GM12873 (cell line): ENCODE measurements at regions not wholly inside any gene's neighbourhood (a gene's known extent, or its start where the extent isn't known, plus 50 kb on each side); places are given as distances from the start of the nearest gene placed in this dataset.

Experiments used
- CTCF ChIP-seq: IDR thresholded peaks from 2 replicates; pipeline ENCODE4 v1.5.1; 2012; ENCODE audit warnings: low read depth, mild to moderate bottlenecking, moderate library complexity, low read length, control low read depth; ENCODE audit not compliant: insufficient read depth; ENCODE audit errors: missing control alignments

GRCh38 chr12:115672086-115672485 is 605.4 kb downstream of the MED13L start:
- TF ChIP-seq CTCF: no peak

GRCh38 chr12:115670869-115671268 is 606.6 kb downstream of the MED13L start:
- no peak for TF ChIP-seq CTCF

- TF ChIP-seq CTCF: no peak
Measured at GRCh38 chr12:115667116-115667515, 610.4 kb downstream of the MED13L start.

- no peak for TF ChIP-seq CTCF
Measured at GRCh38 chr12:115666168-115666567, 611.3 kb downstream of the MED13L start.

- no peak for TF ChIP-seq CTCF
Measured at GRCh38 chr12:115661112-115661511, 616.4 kb downstream of the MED13L start.

- no peak for TF ChIP-seq CTCF
Measured at GRCh38 chr12:115660211-115660805, 617.2 kb downstream of the MED13L start.

GRCh38 chr12:115659422-115659821 is 618.1 kb downstream of the MED13L start:
- TF ChIP-seq CTCF: no peak
